HepG2 (cell line): ENCODE measurements at regions not wholly inside any gene's neighbourhood (a gene's known extent, or its start where the extent isn't known, plus 50 kb on each side); places are given as distances from the start of the nearest gene placed in this dataset.

Experiments
- ATAC-seq: fragments of 200-7000 bp; cut with Tn5 transposase; 3 replicates; pipeline ENCODE4 v1.9.1; 2020; ENCODE audit warnings: mild to moderate bottlenecking, moderate library complexity
- BruUV-seq: library from RNA; stranded (reverse); fragments of 400-500 nt; replicated peaks from 2 replicates; lab custom pipeline; 2021; lab: Mats Ljungman, UMichigan
- CTCF ChIA-PET: fragments of 300-600 bp; formaldehyde crosslinking; extraction: SDS; loops from one replicate; lab custom pipeline; 2021; ENCODE audit warnings: low total read pairs, inconsistent platforms, low intra/inter-chr PET ratio; lab: Yijun Ruan, JAX
- POLR2A ChIA-PET: fragments of 350-600 bp; sonication (Branson Sonifier 250); formaldehyde crosslinking; loops from one replicate; lab custom pipeline; 2020; ENCODE audit warnings: antibody characterized with exemption, inconsistent platforms; lab: Yijun Ruan, JAX
- DNase-seq: peaks from one replicate; pipeline ENCODE4 v3.0.0-alpha.2; 2015; ENCODE audit warnings: low spot score
- FAIRE-seq: peaks from 3 replicates; lab custom pipeline; 2011; peaks lifted over from hg19 to GRCh38; lab: Jason Lieb, UNC
- H2AFZ ChIP-seq: one replicate; pipeline ENCODE4 v1.6.1; 2011; ENCODE audit warnings: low read length, inconsistent platforms
- H3K27ac ChIP-seq: fragments of 300-600 bp; 3 replicates; pipeline ENCODE4 v1.8.0; 2011; ENCODE audit warnings: mixed run types, mild to moderate bottlenecking, mixed read lengths, low read length, inconsistent platforms; ENCODE audit not compliant: insufficient read depth; ENCODE audit errors: extremely low read length
- H3K27me3 ChIP-seq, 2 experiments: fragments of 200-600 bp in 1 of 2; 2 replicates in 1 of 2; 3 replicates in 1 of 2; pipeline versions ENCODE4 v1.6.0 to v1.8.0; 2011; ENCODE audit warnings: low read length in 2 of 2, mild to moderate bottlenecking in 2 of 2, moderate library complexity in 2 of 2, inconsistent platforms in 1 of 2; ENCODE audit not compliant: insufficient read depth in 2 of 2, control insufficient read depth in 1 of 2
- H3K36me3 ChIP-seq, 2 experiments: fragments of 200-600 bp in 1 of 2; replicated peaks in 1 of 2; 2 replicates in 1 of 2; 3 replicates in 1 of 2; pipeline versions ENCODE4 v1.5.1 to v1.8.0; 2011; ENCODE audit warnings: low read length in 2 of 2, inconsistent platforms in 1 of 2; ENCODE audit not compliant: insufficient read depth in 2 of 2, control insufficient read depth in 1 of 2
- H3K4me1 ChIP-seq: 2 replicates; pipeline ENCODE4 v1.5.1; 2012; ENCODE audit warnings: low read length, inconsistent platforms; ENCODE audit not compliant: insufficient read depth
- H3K4me2 ChIP-seq: 2 replicates; pipeline ENCODE4 v1.6.0; 2011; ENCODE audit warnings: low read depth, low read length, inconsistent platforms
- H3K4me3 ChIP-seq, 3 experiments: fragments of 200-600 bp in 1 of 3; sonication (generic), shearing (Covaris generic) in 1 of 3; replicated peaks in 1 of 3; 2 replicates each; pipeline ENCODE4 v1.5.1; 2011 to 2016; ENCODE audit warnings: low read length in 3 of 3, inconsistent platforms in 2 of 3, low read depth in 2 of 3, mild to moderate bottlenecking in 2 of 3, control low read depth in 1 of 3, mixed read lengths in 1 of 3; ENCODE audit not compliant: insufficient read depth in 1 of 3
- H3K79me2 ChIP-seq: one replicate; pipeline ENCODE4 v1.6.1; 2011; ENCODE audit warnings: low read length, inconsistent platforms; ENCODE audit not compliant: insufficient read depth
- H3K9ac ChIP-seq: 2 replicates; pipeline ENCODE4 v1.6.0; 2011; ENCODE audit warnings: mild to moderate bottlenecking, low read depth, low read length, inconsistent platforms; ENCODE audit not compliant: insufficient read depth
- H3K9me3 ChIP-seq: 2 replicates; pipeline ENCODE4 v1.5.1; 2012; ENCODE audit warnings: mild to moderate bottlenecking, low read length
- H4K20me1 ChIP-seq: 2 replicates; pipeline ENCODE4 v1.6.0; 2011; ENCODE audit warnings: inconsistent platforms, mild to moderate bottlenecking, low read length, moderate library complexity; ENCODE audit not compliant: insufficient read depth
- ATF4 ChIP-seq, 2 experiments: fragments of 450-650 bp in 1 of 2; sonication (generic) in 1 of 2; formaldehyde crosslinking; IDR thresholded peaks; 2 replicates each; pipeline versions ENCODE4 v1.5.0 to v1.8.0; 2020 to 2022; ENCODE audit warnings: mild to moderate bottlenecking in 1 of 2, missing genetic modification reagents in 1 of 2
- CBX5 ChIP-seq: sonication (generic); formaldehyde crosslinking; IDR thresholded peaks from 2 replicates; pipeline ENCODE4 v1.4.0; 2020; ENCODE audit warnings: missing genetic modification reagents, borderline replicate concordance
- EZH2 ChIP-seq: conservative IDR thresholded peaks from 2 replicates; pipeline ENCODE4 v1.6.1; 2012; ENCODE audit warnings: mild to moderate bottlenecking, low read depth, low read length, moderate library complexity
- FOSL1 ChIP-seq: sonication (generic); formaldehyde crosslinking; IDR thresholded peaks from 2 replicates; pipeline ENCODE4 v1.9.0; 2021; ENCODE audit warnings: missing genetic modification reagents, borderline replicate concordance
- FOSL2 ChIP-seq: sonication (generic); formaldehyde crosslinking; IDR thresholded peaks from 2 replicates; pipeline ENCODE4 v1.4.0; 2020; ENCODE audit warnings: missing genetic modification reagents
- FOXA3 ChIP-seq: IDR thresholded peaks from 2 replicates; pipeline ENCODE4 v1.6.1; 2016; ENCODE audit warnings: missing genetic modification reagents, missing compliant biosample characterization
- GRHL1 ChIP-seq: sonication (generic); formaldehyde crosslinking; conservative IDR thresholded peaks from 2 replicates; pipeline ENCODE4 v1.8.0; 2022; ENCODE audit warnings: missing genetic modification reagents
- HCFC1 ChIP-seq: fragments of 150-350 bp; IDR thresholded peaks from 2 replicates; pipeline ENCODE4 v1.6.1; 2014; ENCODE audit warnings: low read depth, low read length
- HNRNPH1 ChIP-seq: fragments of 200-400 bp; formaldehyde crosslinking; optimal IDR thresholded peaks from 2 replicates; pipeline ENCODE3; 2017; ENCODE audit warnings: mild to moderate bottlenecking, low read depth, low read length
- KDM3A ChIP-seq: IDR thresholded peaks from 2 replicates; pipeline ENCODE4 v1.6.1; 2018; ENCODE audit warnings: low read depth, missing compliant biosample characterization
- KLF9 ChIP-seq: IDR thresholded peaks from 2 replicates; pipeline ENCODE4 v1.6.1; 2016; ENCODE audit warnings: low read depth
- PCBP1 ChIP-seq: fragments of 200-400 bp; formaldehyde crosslinking; IDR thresholded peaks from 2 replicates; pipeline ENCODE4 v1.6.1; 2017; ENCODE audit warnings: mild to moderate bottlenecking, low read depth, low read length, borderline replicate concordance
- RELA ChIP-seq: sonication (generic); formaldehyde crosslinking; IDR thresholded peaks from 2 replicates; pipeline ENCODE4 v1.4.0; 2020; ENCODE audit warnings: missing genetic modification reagents
- SIX4 ChIP-seq: sonication (generic); formaldehyde crosslinking; IDR thresholded peaks from 2 replicates; pipeline ENCODE4 v1.4.0; 2020; ENCODE audit warnings: missing genetic modification reagents
- SOX13 ChIP-seq, 3 experiments: fragments of 450-650 bp in 1 of 3; sonication (generic) in 1 of 3; formaldehyde crosslinking in 1 of 3; IDR thresholded peaks in 2 of 3; conservative IDR thresholded peaks in 1 of 3; 2 replicates each; pipeline versions ENCODE4 v1.5.0 to v1.6.1; 2016 to 2020; ENCODE audit warnings: antibody characterized with exemption in 1 of 3, mild to moderate bottlenecking in 1 of 3, missing compliant biosample characterization in 1 of 3, missing genetic modification reagents in 1 of 3, moderate library complexity in 1 of 3
- SP5 ChIP-seq: IDR thresholded peaks from 2 replicates; pipeline ENCODE4 v1.6.1; 2016; ENCODE audit warnings: low read depth, borderline replicate concordance
- TCF7 ChIP-seq: sonication (generic); IDR thresholded peaks from 2 replicates; pipeline ENCODE4 v1.6.1; 2016; ENCODE audit warnings: antibody characterized with exemption, low read depth
- ZNF496 ChIP-seq: sonication (generic); formaldehyde crosslinking; IDR thresholded peaks from 2 replicates; pipeline ENCODE4 v1.8.1; 2023; ENCODE audit warnings: mild to moderate bottlenecking, moderate library complexity, missing genetic modification reagents; ENCODE audit not compliant: insufficient replicate concordance
- ZNF674 ChIP-seq: sonication (generic); formaldehyde crosslinking; IDR thresholded peaks from 2 replicates; pipeline ENCODE4 v1.5.0; 2020; ENCODE audit warnings: low read depth, mild to moderate bottlenecking, missing genetic modification reagents
- ZNF737 ChIP-seq: sonication (generic); formaldehyde crosslinking; IDR thresholded peaks from 2 replicates; pipeline ENCODE4 v1.5.0; 2020; ENCODE audit warnings: missing genetic modification reagents, mild to moderate bottlenecking, borderline replicate concordance
- WGBS: methylation state at CpG from one replicate; pipeline ENCODE4 v1.1.6; 2017; ENCODE audit warnings: low lambda C conversion rate; 5-methylcytosine and 5-hydroxymethylcytosine counted together
- in situ Hi-C: cut with HindIII; loops from 2 replicates; pipeline ENCODE4 v1.10.0; 2017; ENCODE audit warnings: low pct_unique_long_range_greater_than_20kb; ENCODE audit not compliant: extremely low pct_ligation_motif_present
- intact Hi-C: fragments of 100-400 bp; cut with micrococcal nuclease; formaldehyde crosslinking; loops from one replicate; pipeline ENCODE4 v1.10.0; 2022; ENCODE audit not compliant: unreplicated experiment
- TF ChIP-seq, protein P1 (sequence below): sonication (generic); formaldehyde crosslinking; conservative IDR thresholded peaks from 2 replicates; pipeline ENCODE4 v1.4.0; 2020; ENCODE audit warnings: missing genetic modification reagents

- Histone ChIP-seq H3K27ac (no peak overlapping the region), H3K4me3 (no peak overlapping the region), H3K4me2 (no peak overlapping the region), H3K9ac (no peak overlapping the region), H4K20me1 (no peaks in the 10 kb centered on the region), H3K36me3 (no peaks in the 10 kb centered on the region), H2AFZ (no peak overlapping the region), H3K9me3 (no peaks in the 10 kb centered on the region), H3K79me2 (no peaks in the 10 kb centered on the region), H3K4me1 (peaks cover 6% of the 10 kb centered on the region; the same call in 1 of the 2 replicates), H3K27me3 (no peaks in the 10 kb centered on the region)
- peak; percentile 19 for DNase-seq
- CTCF ChIA-PET, result no interaction called here
- intact Hi-C loops, result no loop called here
- ATAC-seq, result no peak
- no peak for FAIRE-seq
- POLR2A ChIA-PET, result no interaction called here
- in situ Hi-C loops, result no loop called here
- 0% methylated on average over 1 of the region's 1 CpG for WGBS
- no TSS peak for BruUV-seq
- TF ChIP-seq, protein P1, sequence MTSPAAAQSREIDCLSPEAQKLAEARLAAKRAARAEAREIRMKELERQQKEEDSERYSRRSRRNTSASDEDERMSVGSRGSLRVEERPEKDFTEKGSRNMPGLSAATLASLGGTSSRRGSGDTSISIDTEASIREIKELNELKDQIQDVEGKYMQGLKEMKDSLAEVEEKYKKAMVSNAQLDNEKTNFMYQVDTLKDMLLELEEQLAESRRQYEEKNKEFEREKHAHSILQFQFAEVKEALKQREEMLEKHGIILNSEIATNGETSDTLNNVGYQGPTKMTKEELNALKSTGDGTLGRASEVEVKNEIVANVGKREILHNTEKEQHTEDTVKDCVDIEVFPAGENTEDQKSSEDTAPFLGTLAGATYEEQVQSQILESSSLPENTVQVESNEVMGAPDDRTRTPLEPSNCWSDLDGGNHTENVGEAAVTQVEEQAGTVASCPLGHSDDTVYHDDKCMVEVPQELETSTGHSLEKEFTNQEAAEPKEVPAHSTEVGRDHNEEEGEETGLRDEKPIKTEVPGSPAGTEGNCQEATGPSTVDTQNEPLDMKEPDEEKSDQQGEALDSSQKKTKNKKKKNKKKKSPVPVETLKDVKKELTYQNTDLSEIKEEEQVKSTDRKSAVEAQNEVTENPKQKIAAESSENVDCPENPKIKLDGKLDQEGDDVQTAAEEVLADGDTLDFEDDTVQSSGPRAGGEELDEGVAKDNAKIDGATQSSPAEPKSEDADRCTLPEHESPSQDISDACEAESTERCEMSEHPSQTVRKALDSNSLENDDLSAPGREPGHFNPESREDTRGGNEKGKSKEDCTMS, result no peak
- TF ChIP-seq FOSL2 (CRISPR knock-in tag), result peak; percentile 58; the same call in 1 of the 2 replicates
- 0 out of 4 replicates have a peak, but pooled peaks of 1 of the 2 experiments have one; percentile 39 for TF ChIP-seq ATF4 (CRISPR knock-in tag; IDR thresholded peaks at IDR 0.05)
- TF ChIP-seq HNRNPH1, result no peak
- TF ChIP-seq CBX5 (CRISPR knock-in tag), result no peak
- TF ChIP-seq KDM3A, result no peak
- TF ChIP-seq ZNF737 (CRISPR knock-in tag), result no peak
- TF ChIP-seq TCF7, result no peak
- no peak for TF ChIP-seq PCBP1
- no peak for TF ChIP-seq EZH2
- no peak for TF ChIP-seq FOSL1
- no peak for TF ChIP-seq HCFC1
- no peak for TF ChIP-seq ZNF496 (CRISPR knock-in tag)
- no peak for TF ChIP-seq SOX13 (IDR thresholded peaks at IDR 0.05)
- no peak for TF ChIP-seq SOX13 (CRISPR knock-in tag; conservative IDR thresholded peaks at IDR 0.05 in 1 of 2, IDR thresholded peaks at IDR 0.05 in 1 of 2)
- TF ChIP-seq FOXA3, result 0 out of 2 replicates have a peak, but pooled peaks have one; percentile 8
- TF ChIP-seq KLF9 (CRISPR knock-in tag), result no peak
- no peak for TF ChIP-seq SP5 (CRISPR knock-in tag)
- TF ChIP-seq ZNF674, result no peak
- no peak for TF ChIP-seq RELA (CRISPR knock-in tag)
- no peak for TF ChIP-seq SIX4 (CRISPR knock-in tag)
- TF ChIP-seq GRHL1 (CRISPR knock-in tag), result no peak
These were observed 125.4 kb upstream of the BET1 start for GRCh38 chr7:94129443-94130140.
